A204.1 (cell line): ENCODE measurements at regions not wholly inside any gene's neighbourhood (a gene's known extent, or its start where the extent isn't known, plus 50 kb on each side); places are given as distances from the start of the nearest gene placed in this dataset.

Experiments used
- FAIRE-seq: peaks from 2 replicates; lab custom pipeline; 2012; peaks lifted over from hg19 to GRCh38; lab: Jason Lieb, UNC

- no peak for FAIRE-seq
Observed at GRCh38 chr5:167155387-167156005, 1135.9 kb upstream of the WWC1 start.

GRCh38 chr5:167156446-167156845, 1135.0 kb upstream of the WWC1 start:
- no peak for FAIRE-seq

GRCh38 chr5:167158588-167158987, 1132.9 kb upstream of the WWC1 start:
- no peak for FAIRE-seq

- no peak for FAIRE-seq
Observed at GRCh38 chr5:167160388-167160787, 1131.1 kb upstream of the WWC1 start.

- no peak for FAIRE-seq
Observed at GRCh38 chr5:167166696-167167095, 1124.7 kb upstream of the WWC1 start.

- no peak for FAIRE-seq
Observed at GRCh38 chr5:167167191-167167795, 1124.2 kb upstream of the WWC1 start.

GRCh38 chr5:167168971-167169370, 1122.5 kb upstream of the WWC1 start:
- FAIRE-seq: no peak

- FAIRE-seq: no peak
Observed at GRCh38 chr5:167171056-167171455, 1120.4 kb upstream of the WWC1 start.

GRCh38 chr5:167177736-167178135, 1113.7 kb upstream of the WWC1 start:
- FAIRE-seq: no peak

GRCh38 chr5:167180906-167181305, 1110.5 kb upstream of the WWC1 start:
- no peak for FAIRE-seq

- no peak for FAIRE-seq
Observed at GRCh38 chr5:167205881-167206280, 1085.6 kb upstream of the WWC1 start.

- no peak for FAIRE-seq
Observed at GRCh38 chr5:167207081-167207480, 1084.4 kb upstream of the WWC1 start.

- no peak for FAIRE-seq
Observed at GRCh38 chr5:167208911-167209310, 1082.5 kb upstream of the WWC1 start.

- no peak for FAIRE-seq
Observed at GRCh38 chr5:167217097-167217743, 1074.2 kb upstream of the WWC1 start.

- no peak for FAIRE-seq
Observed at GRCh38 chr5:167219298-167219697, 1072.1 kb upstream of the WWC1 start.

- no peak for FAIRE-seq
Observed at GRCh38 chr5:167226386-167226785, 1065.1 kb upstream of the WWC1 start.

- no peak for FAIRE-seq
Observed at GRCh38 chr5:167228134-167228533, 1063.3 kb upstream of the WWC1 start.

GRCh38 chr5:167229751-167230150, 1061.7 kb upstream of the WWC1 start:
- no peak for FAIRE-seq

- no peak for FAIRE-seq
Observed at GRCh38 chr5:167230414-167230813, 1061.0 kb upstream of the WWC1 start.

GRCh38 chr5:167232675-167233311, 1058.7 kb upstream of the WWC1 start:
- no peak for FAIRE-seq

GRCh38 chr5:167233507-167234220, 1057.8 kb upstream of the WWC1 start:
- no peak for FAIRE-seq

GRCh38 chr5:167241436-167242067, 1049.9 kb upstream of the WWC1 start:
- FAIRE-seq: no peak
